A673 (cell line): ENCODE measurements at regions not wholly inside any gene's neighbourhood (a gene's known extent, or its start where the extent isn't known, plus 50 kb on each side); places are given as distances from the start of the nearest gene placed in this dataset.
A peak's percentile ranks its signal among the peaks of the same experiment; 100 is the strongest.

Experiments
- BruUV-seq: library from RNA; stranded (reverse); fragments of 400-500 nt; replicated peaks from 2 replicates; lab custom pipeline; 2021; lab: Mats Ljungman, UMichigan
- CTCF ChIA-PET: fragments of 300-600 bp; sonication (Branson Sonifier 250); formaldehyde crosslinking; loops from one replicate; lab custom pipeline; 2022; ENCODE audit warnings: antibody characterized with exemption; lab: Charles Lee
- POLR2A ChIA-PET: fragments of 300-600 bp; sonication (Branson Sonifier 250); formaldehyde crosslinking; loops from one replicate; lab custom pipeline; 2022; ENCODE audit warnings: antibody characterized with exemption; ENCODE audit not compliant: low non-redundant PET; lab: Charles Lee
- DNase-seq: peaks from one replicate; pipeline ENCODE4 v3.0.0-alpha.2; 2015; ENCODE audit warnings: low spot score
- H3K27ac ChIP-seq: fragments of 200-600 bp; sonication (generic); 2 replicates; pipeline ENCODE4 v1.5.1; 2016; ENCODE audit warnings: mixed run types, low read depth, mild to moderate bottlenecking, mixed read lengths, antibody characterized with exemption, low read length; ENCODE audit not compliant: poor library complexity, severe bottlenecking
- H3K27me3 ChIP-seq: fragments of 200-600 bp; sonication (generic); replicated peaks from 2 replicates; pipeline ENCODE4 v1.6.1; 2017; ENCODE audit warnings: mixed run types, low read depth, mild to moderate bottlenecking, mixed read lengths, antibody characterized with exemption, low read length; ENCODE audit not compliant: insufficient read depth, poor library complexity
- H3K36me3 ChIP-seq: fragments of 200-600 bp; sonication (generic); 2 replicates; pipeline ENCODE4 v1.6.1; 2016; ENCODE audit warnings: mixed run types, mild to moderate bottlenecking, mixed read lengths, antibody characterized with exemption, low read length; ENCODE audit not compliant: insufficient read depth, poor library complexity, severe bottlenecking
- H3K4me1 ChIP-seq: fragments of 200-600 bp; sonication (generic); 2 replicates; pipeline ENCODE4 v1.6.1; 2017; ENCODE audit warnings: mixed run types, mild to moderate bottlenecking, mixed read lengths, antibody characterized with exemption, low read length; ENCODE audit not compliant: insufficient read depth, poor library complexity, severe bottlenecking
- H3K4me3 ChIP-seq: fragments of 200-600 bp; sonication (generic); 2 replicates; pipeline ENCODE4 v1.5.1; 2016; ENCODE audit warnings: low read depth, mixed run types, mild to moderate bottlenecking, mixed read lengths, low read length; ENCODE audit not compliant: poor library complexity, severe bottlenecking
- H3K9me3 ChIP-seq: fragments of 200-600 bp; sonication (generic); 2 replicates; pipeline ENCODE4 v1.6.1; 2016; ENCODE audit warnings: mixed run types, low read depth, mild to moderate bottlenecking, mixed read lengths, antibody characterized with exemption, low read length; ENCODE audit not compliant: poor library complexity, severe bottlenecking
- CTCF ChIP-seq: fragments of 300-800, 200-600 bp; sonication (generic); conservative IDR thresholded peaks from 2 replicates; pipeline ENCODE4 v1.5.1; 2017; ENCODE audit warnings: low read depth, mild to moderate bottlenecking, antibody characterized with exemption, low read length, moderate library complexity, mixed read lengths
- EZH2 ChIP-seq: fragments of 200-600 bp; sonication (generic); IDR thresholded peaks from 2 replicates; pipeline ENCODE4 v1.6.1; 2017; ENCODE audit warnings: borderline replicate concordance, low read depth, mild to moderate bottlenecking, mixed read lengths, antibody characterized with exemption, low read length; ENCODE audit not compliant: poor library complexity, severe bottlenecking
- intact Hi-C: fragments of 100-400 bp; cut with micrococcal nuclease; formaldehyde crosslinking; loops from one replicate; pipeline ENCODE4 v1.10.0; 2022; ENCODE audit not compliant: unreplicated experiment

- no peak for TF ChIP-seq EZH2
- TF ChIP-seq CTCF = no peak
- no TSS peak for BruUV-seq
- Histone ChIP-seq H3K27ac (no peak overlapping the region), H3K36me3 (no peaks in the 10 kb centered on the region), H3K27me3 (peaks cover 6% of the 10 kb centered on the region), H3K4me3 (no peak overlapping the region), H3K9me3 (no peaks in the 10 kb centered on the region), H3K4me1 (peaks cover 7% of the 10 kb centered on the region)
- intact Hi-C loops = no loop called here
- DNase-seq = no peak
- CTCF ChIA-PET = interaction anchor here (0.7 kb wide), 1 partner anchor 525 kb away, joined by 5 read pairs; no protein-coding TSS in a partner anchor
- POLR2A ChIA-PET = no interaction called here
These were observed 106.1 kb upstream of the VEGFC start for GRCh38 chr4:176898791-176899190.

GRCh38 chr4:176902710-176903323 is 110.1 kb upstream of the VEGFC start:
- no TSS peak for BruUV-seq

GRCh38 chr4:176906709-176907108 is 114.0 kb upstream of the VEGFC start:
- no peaks in the 10 kb centered on the region for H3K9me3 ChIP-seq
- H3K4me3 ChIP-seq = no peak overlapping the region
- DNase-seq = peak; percentile 37
- no peaks in the 10 kb centered on the region for H3K4me1 ChIP-seq
- no peak overlapping the region for H3K27ac ChIP-seq
- TF ChIP-seq EZH2 (no peak), CTCF (no peak)
- H3K36me3 ChIP-seq = no peaks in the 10 kb centered on the region
- ChIA-PET POLR2A (no interaction called here), CTCF (no interaction called here)
- no TSS peak for BruUV-seq
- intact Hi-C loops = no loop called here
- H3K27me3 ChIP-seq = no peaks in the 10 kb centered on the region

More at GRCh38 chr4:176902710-176903323, 110.1 kb upstream of the VEGFC start:
- Histone ChIP-seq H3K4me3 (no peak overlapping the region), H3K4me1 (no peaks in the 10 kb centered on the region), H3K27ac (no peak overlapping the region), H3K9me3 (no peaks in the 10 kb centered on the region), H3K27me3 (no peaks in the 10 kb centered on the region), H3K36me3 (no peaks in the 10 kb centered on the region)
- CTCF ChIA-PET = no interaction called here
- POLR2A ChIA-PET = no interaction called here
- intact Hi-C loops = no loop called here
- DNase-seq = peak; percentile 14
- TF ChIP-seq EZH2 (no peak), CTCF (no peak)
